Ascending aorta (tissue), 2 donors: ENCODE measurements at regions not wholly inside any gene's neighbourhood (a gene's known extent, or its start where the extent isn't known, plus 50 kb on each side); places are given as distances from the start of the nearest gene placed in this dataset.

Source experiments
- DNase-seq, 2 donors: peaks; one replicate each; pipeline ENCODE4 v3.0.0-alpha.2; 2019; ENCODE audit warnings: low spot score in 2 of 2
- H3K27ac ChIP-seq, 2 donors: fragments of 200-600 bp; sonication (generic); one replicate each; pipeline ENCODE4 v1.5.1; 2016 to 2017; ENCODE audit warnings: mild to moderate bottlenecking in 1 of 2
- H3K27me3 ChIP-seq: fragments of 200-600 bp; sonication (generic); one replicate; pipeline ENCODE4 v1.5.1; 2017
- H3K36me3 ChIP-seq, 2 donors: fragments of 200-600 bp; sonication (generic); one replicate each; pipeline ENCODE4 v1.5.1; 2016
- H3K4me1 ChIP-seq, 2 donors: fragments of 200-600 bp; sonication (generic); one replicate each; pipeline ENCODE4 v1.5.1; 2016 to 2017; ENCODE audit warnings: mild to moderate bottlenecking in 1 of 2
- H3K4me3 ChIP-seq, 2 donors: fragments of 200-600 bp; sonication (generic); one replicate each; pipeline ENCODE4 v1.5.1; 2016 to 2017; ENCODE audit warnings: mild to moderate bottlenecking in 1 of 2
- H3K9me3 ChIP-seq, 2 donors: fragments of 200-600 bp; sonication (generic); one replicate each; pipeline ENCODE4 v1.5.1; 2016
- intact Hi-C: fragments of 100-400 bp; cut with DNase I; formaldehyde crosslinking; loops from one replicate; pipeline ENCODE4 v1.15.1; 2023
- TF ChIP-seq, protein P1 (sequence below), 3 experiments: fragments of 200-600 bp in 2 of 3; fragments of 450-650 bp in 1 of 3; sonication (generic) in 2 of 3; IDR thresholded peaks; one replicate each; pipeline ENCODE4 v1.5.1; 2016 to 2019; ENCODE audit warnings: antibody characterized with exemption in 3 of 3, mild to moderate bottlenecking in 1 of 3, moderate library complexity in 1 of 3

DNA sequence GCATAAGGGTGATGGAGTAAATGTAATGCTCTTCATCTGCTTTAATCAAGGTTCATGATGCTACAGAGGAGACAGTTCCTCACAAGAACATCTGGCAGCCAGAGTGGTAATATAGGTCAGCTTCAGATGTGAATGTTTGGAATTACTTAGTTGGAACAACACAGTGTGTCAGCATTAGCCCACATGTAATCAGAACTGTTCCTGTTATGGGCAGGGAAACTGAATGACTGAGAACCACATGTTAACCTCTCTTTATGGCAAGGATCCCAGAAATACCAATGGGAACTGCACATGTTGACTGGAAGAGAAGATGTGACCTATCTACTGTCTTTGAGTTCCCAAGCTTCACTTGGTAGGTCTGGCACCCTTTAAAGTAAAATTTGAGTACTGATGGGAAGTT lies 390.1 kb upstream of the PDE3A start:
- Histone ChIP-seq H3K27me3 (no peaks in the 10 kb centered on the region), H3K4me1 (peaks cover 0 to 5% of the 10 kb centered on the region in 2 donors), H3K27ac (no peak overlapping the region), H3K4me3 (no peak overlapping the region), H3K9me3 (no peaks in the 10 kb centered on the region), H3K36me3 (no peaks in the 10 kb centered on the region)
- no peak for DNase-seq
- intact Hi-C loops, result no loop called here
- TF ChIP-seq, protein P1, sequence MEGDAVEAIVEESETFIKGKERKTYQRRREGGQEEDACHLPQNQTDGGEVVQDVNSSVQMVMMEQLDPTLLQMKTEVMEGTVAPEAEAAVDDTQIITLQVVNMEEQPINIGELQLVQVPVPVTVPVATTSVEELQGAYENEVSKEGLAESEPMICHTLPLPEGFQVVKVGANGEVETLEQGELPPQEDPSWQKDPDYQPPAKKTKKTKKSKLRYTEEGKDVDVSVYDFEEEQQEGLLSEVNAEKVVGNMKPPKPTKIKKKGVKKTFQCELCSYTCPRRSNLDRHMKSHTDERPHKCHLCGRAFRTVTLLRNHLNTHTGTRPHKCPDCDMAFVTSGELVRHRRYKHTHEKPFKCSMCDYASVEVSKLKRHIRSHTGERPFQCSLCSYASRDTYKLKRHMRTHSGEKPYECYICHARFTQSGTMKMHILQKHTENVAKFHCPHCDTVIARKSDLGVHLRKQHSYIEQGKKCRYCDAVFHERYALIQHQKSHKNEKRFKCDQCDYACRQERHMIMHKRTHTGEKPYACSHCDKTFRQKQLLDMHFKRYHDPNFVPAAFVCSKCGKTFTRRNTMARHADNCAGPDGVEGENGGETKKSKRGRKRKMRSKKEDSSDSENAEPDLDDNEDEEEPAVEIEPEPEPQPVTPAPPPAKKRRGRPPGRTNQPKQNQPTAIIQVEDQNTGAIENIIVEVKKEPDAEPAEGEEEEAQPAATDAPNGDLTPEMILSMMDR (IDR thresholded peaks at IDR 0.05), result no peak

DNA sequence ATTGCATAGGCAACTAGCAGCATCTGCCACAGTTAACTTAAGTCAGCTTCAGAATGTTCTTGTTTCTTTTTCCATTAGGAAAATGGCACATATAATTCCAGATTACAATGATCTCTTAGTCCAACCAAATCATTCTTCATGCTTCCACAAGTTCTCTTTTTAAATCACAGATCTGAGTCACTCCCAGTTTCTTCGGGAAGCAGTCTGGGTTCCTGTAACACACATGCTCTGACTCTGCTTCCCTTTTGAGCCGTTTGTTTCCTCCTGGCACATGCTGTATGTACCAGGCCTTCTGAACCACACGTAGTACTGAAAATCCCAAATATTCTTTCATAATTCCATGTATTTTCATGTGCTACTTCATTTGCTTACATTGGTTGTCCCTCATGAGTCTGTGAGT lies 388.8 kb upstream of the PDE3A start:
- Histone ChIP-seq H3K4me3 (no peak overlapping the region), H3K4me1 (peaks cover 0 to 5% of the 10 kb centered on the region in 2 donors), H3K27me3 (no peaks in the 10 kb centered on the region), H3K36me3 (no peaks in the 10 kb centered on the region), H3K9me3 (no peaks in the 10 kb centered on the region), H3K27ac (peak overlapping the region in 1 of 2 donors; percentile 24)
- no peak for DNase-seq
- intact Hi-C loops, result no loop called here
- TF ChIP-seq, protein P1 (IDR thresholded peaks at IDR 0.05), result no peak

DNA sequence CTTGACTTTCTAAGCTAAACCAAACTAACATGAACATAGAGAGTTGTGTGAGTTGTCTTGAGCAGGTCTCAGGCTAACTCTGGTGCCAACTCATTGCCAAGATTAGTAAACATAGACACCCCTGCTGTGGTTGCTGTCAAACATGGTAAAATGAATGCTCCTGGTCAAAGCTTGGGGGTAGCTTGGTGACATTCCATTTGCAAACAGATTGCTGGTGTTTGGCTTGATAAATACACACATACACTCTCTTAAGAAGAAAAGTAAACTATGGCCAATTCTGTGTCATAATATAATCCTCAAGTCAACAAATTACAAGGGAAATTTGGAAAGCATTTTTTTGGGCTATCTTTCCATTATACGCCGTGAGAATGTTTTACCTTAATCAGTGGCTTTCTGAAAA lies 386.4 kb upstream of the PDE3A start:
- TF ChIP-seq, protein P1 (IDR thresholded peaks at IDR 0.05), result no peak
- Histone ChIP-seq H3K9me3 (no peaks in the 10 kb centered on the region), H3K4me1 (peaks cover 0 to 5% of the 10 kb centered on the region in 2 donors), H3K4me3 (no peak overlapping the region), H3K27me3 (no peaks in the 10 kb centered on the region), H3K27ac (no peak overlapping the region), H3K36me3 (no peaks in the 10 kb centered on the region)
- no peak for DNase-seq
- intact Hi-C loops, result no loop called here

DNA sequence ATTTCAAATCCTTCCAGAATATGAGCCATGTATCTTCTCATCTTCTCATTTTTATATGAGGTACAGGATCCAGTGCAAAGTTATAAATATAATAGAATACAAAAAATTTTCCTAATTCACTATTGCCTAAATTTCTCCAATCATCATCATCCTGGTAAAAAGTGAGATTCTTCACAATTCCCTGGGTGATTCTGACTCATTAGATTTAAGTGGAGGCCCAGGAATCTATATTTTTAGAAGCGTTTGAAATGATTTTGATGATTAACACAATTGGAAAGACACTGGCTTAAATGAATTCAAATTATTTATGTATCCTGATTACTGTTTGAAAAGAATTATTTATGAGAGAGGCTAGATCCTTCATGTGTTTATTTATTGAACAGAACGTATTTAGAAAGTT lies 380.3 kb upstream of the PDE3A start:
- Histone ChIP-seq H3K27me3 (no peaks in the 10 kb centered on the region), H3K4me3 (no peak overlapping the region), H3K27ac (peak overlapping the region; percentile 54 to 70), H3K4me1 (peaks cover 2 to 31% of the 10 kb centered on the region in 2 donors), H3K9me3 (no peaks in the 10 kb centered on the region), H3K36me3 (no peaks in the 10 kb centered on the region)
- TF ChIP-seq, protein P1 (IDR thresholded peaks at IDR 0.05), result no peak
- intact Hi-C loops, result no loop called here
- DNase-seq, result no peak

DNA sequence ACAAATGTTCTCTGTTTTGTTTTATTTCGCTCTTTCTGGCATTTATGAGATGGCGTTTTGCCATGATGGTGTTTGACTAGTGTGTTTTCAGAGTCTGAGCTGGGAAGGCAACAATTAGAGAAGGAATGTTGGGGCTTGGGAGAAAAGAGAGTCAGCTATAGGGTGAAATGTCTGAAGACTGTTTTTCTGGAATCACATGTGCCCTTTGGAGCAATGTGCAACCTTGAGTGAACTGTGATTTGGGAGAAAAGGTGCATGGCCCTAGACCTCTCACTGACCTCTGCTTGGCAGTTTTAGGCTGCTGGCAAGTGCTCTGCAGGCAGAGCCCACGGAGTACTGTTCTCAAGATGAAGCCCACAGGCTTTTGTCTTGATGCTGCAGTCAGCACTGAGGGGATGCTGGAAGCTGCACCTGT lies 379.9 kb upstream of the PDE3A start:
- DNase-seq, result no peak
- H3K36me3 ChIP-seq, result no peaks in the 10 kb centered on the region
- intact Hi-C loops, result no loop called here
- peak overlapping the region; percentile 54 to 70 for H3K27ac ChIP-seq
- H3K4me3 ChIP-seq, result no peak overlapping the region
- TF ChIP-seq, protein P1 (IDR thresholded peaks at IDR 0.05), result no peak
- H3K27me3 ChIP-seq, result no peaks in the 10 kb centered on the region
- no peaks in the 10 kb centered on the region for H3K9me3 ChIP-seq
- peaks cover 2 to 31% of the 10 kb centered on the region in 2 donors for H3K4me1 ChIP-seq

DNA sequence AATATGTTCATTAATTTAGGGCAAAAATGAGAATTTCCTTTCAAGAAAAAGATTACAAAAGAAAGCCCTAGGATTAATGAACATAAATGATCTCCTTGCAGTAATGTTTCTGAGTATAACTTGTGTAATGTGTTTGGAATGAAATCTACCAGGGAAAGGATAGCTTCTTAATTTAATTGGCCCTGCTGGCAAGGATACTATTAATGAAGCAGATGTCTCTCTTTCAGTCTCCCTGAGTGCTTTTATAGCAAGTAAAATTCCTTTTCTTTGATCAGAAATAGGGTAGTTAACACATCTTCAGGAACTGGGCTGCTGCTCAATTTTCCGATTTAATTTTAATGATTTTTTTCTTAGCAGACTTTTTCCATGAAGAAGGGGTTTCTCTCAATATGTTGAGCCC lies 379.4 kb upstream of the PDE3A start:
- DNase-seq, result no peak
- Histone ChIP-seq H3K36me3 (no peaks in the 10 kb centered on the region), H3K4me1 (peaks cover 2 to 31% of the 10 kb centered on the region in 2 donors), H3K27me3 (no peaks in the 10 kb centered on the region), H3K27ac (peak overlapping the region; percentile 54 to 70), H3K9me3 (no peaks in the 10 kb centered on the region), H3K4me3 (no peak overlapping the region)
- intact Hi-C loops, result no loop called here
- TF ChIP-seq, protein P1 (IDR thresholded peaks at IDR 0.05), result no peak
